NCI-H748 (cell line): ENCODE measurements at regions not wholly inside any gene's neighbourhood (a gene's known extent, or its start where the extent isn't known, plus 50 kb on each side); places are given as distances from the start of the nearest gene placed in this dataset.
"Not testable (repeated sequence)": the region's sequence is repeated elsewhere in the genome, so short reads cannot be mapped to it uniquely, and the experiment has no call there.

Source experiments
- DNase-seq: peaks from one replicate; lab custom pipeline; 2025; ENCODE audit not compliant: unreplicated experiment; lab: John Stamatoyannopoulos, UW

- no peak for DNase-seq
Observed at GRCh38 chr1:29779146-29779545, 542.8 kb downstream of the PTPRU start.

- no peak for DNase-seq
Observed at GRCh38 chr1:29777522-29777921, 541.2 kb downstream of the PTPRU start.

- DNase-seq: no peak
Observed at GRCh38 chr1:29774355-29774754, 538.0 kb downstream of the PTPRU start.

DNA sequence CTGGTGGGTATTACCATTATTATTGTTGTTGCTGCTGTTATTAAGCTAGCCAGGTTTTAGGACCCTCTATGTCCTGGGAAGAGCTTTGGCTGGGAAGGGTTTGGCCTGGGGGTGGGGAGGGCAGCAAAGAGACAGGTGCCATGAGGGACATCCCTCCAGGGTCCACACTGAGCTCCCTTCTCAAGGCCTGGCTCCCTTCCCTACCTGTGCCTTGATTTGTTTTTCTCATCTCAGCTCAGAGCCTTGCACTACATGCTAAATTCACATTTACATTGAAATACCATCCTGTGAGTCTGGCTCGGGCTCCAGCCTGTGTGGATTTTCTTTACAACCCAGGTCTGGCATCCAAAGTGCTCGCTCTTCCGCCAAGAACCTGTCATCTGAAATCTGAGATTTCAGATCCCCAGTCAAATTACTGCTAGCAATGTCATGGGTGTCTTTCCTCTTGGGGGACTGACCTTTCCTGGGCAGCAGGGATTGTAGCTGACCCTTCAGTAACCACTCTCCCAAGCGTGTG is 536.3 kb downstream of the PTPRU start:
- DNase-seq: no peak

- no peak for DNase-seq
Observed at GRCh38 chr1:29767769-29768425, 531.6 kb downstream of the PTPRU start.

DNA sequence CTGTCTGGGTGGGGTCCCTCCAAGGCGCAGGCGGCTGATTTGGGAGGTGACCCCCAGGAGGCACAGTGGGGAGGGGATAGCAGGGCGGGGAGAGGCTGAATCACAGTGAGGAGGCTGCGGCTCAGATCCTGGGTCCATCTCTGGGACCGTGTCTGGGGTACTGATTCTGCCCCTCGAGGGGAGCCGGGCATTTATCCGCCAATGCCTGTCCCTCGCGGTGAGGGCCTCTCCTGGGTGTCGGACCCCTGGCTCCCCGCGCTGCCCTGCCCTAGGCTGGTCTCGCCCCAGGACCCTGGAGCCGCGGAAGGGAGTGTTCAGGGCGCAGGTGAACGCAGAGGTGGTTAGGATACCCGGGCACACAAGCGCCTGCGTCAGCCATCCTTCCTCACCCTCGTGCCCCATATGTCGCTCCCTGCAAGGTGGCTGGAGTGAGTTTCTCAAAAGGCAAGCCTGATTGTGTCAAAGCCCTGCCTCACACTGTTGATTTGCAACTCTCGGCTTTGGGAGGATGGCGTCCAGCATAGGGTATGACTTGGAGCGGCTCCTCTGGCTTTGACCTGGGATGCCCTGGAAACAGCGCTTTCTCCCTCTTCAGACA is 530.9 kb downstream of the PTPRU start:
- DNase-seq: no peak

DNA sequence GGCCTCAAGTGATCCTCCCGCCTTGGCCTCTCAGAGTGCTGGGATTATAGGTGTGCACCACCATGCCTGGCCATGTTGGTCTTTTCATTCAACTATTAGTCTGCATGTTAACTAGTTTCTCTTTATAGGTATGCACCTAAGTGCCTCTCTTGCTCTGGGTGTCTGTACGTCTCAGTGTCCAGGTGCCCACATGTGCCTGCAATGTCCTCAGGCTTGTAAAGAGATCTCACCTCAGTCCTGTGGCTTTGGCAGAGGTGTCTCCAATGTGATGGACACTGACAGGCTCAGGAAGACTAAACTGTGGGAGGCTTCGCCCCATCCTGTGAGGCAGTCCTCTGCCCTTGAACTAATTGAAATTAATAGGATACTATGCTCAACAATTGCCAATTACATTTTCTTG is 526.3 kb downstream of the PTPRU start:
- no peak for DNase-seq

DNA sequence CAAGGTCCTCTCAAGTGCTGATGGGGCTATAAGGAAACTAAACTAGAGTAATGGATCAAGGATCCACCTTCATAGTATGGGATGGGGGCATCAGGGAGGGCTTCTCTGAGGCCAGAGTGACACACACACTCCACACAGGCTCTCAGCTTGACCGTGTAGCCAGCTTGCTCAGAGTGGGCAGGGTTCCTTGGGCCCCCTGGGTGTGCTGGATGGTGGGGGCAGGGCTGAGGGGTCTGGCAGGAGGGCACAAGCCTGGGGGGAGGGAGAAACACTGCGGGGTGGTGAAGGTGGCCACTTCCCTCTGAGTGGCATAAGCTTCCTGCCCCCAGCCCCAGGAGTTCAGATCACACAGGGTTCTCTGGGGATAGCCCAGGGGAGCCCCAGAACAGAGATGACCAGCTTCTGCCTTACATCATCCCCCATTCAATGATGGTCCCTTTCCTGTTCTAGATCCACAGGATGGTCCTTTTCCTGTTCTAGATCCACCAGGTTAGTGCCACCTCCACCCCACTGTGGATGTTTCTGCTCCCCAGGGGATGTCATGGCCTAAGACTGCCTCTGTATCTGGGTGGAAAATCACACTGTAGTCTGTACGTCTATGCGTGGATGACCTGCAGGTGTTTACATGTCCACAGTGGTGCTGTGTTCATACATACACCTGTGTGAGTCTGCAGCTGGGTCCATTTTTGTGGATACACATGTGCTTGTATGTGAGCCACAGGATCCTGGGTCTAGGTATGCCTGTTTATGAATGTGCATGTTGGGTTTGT is 525.0 kb downstream of the PTPRU start:
- DNase-seq: no peak

GRCh38 chr1:29760067-29760564 is 523.8 kb downstream of the PTPRU start:
- DNase-seq: no peak

GRCh38 chr1:29758781-29759499 is 522.6 kb downstream of the PTPRU start:
- no peak for DNase-seq

DNA sequence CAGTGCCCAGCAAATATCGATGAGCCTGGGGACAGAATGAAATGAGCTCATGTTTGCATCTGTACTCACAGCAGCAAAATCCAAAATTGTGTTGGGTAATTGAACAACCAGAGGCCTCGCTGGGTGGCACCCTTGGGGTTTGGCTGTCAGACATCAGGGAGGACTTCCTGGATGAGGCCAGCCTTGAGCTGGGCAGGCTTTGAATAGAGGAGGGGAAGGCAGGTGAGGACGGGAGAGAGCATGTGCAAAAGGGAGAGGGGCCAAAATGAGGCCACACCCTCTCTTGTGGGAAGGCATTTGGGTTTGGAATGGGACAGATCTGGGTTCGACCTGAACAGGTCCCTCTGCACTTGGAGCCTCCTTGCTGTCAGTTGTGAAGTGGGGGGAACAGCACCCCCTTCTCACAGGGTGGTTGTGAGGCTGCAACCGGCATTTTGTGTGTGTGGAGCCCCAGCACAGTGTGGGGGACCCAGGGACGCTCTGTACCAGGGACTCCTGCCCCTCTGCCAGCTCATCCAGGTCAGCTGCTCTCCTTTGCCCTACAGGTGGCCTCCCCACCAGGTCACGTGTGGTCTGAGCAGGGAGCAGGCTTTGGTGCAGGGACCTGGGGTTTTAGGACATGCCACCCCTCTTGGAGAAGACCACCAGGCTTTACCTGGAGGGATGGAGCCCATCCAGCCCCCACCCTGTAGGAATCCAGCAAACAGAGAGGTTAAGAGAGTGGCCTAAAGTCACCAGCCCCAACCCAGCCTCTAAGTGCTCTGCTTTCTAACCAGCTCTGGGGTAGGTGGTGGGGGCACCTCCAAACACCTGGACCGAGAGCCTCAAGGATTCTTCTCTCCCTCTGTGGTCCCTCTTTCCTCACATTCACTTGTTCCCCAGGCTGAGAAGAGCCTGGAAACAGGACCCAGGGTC is 521.8 kb downstream of the PTPRU start:
- DNase-seq: no peak

- DNase-seq: no peak
Observed at GRCh38 chr1:29756901-29757725, 520.8 kb downstream of the PTPRU start.

DNA sequence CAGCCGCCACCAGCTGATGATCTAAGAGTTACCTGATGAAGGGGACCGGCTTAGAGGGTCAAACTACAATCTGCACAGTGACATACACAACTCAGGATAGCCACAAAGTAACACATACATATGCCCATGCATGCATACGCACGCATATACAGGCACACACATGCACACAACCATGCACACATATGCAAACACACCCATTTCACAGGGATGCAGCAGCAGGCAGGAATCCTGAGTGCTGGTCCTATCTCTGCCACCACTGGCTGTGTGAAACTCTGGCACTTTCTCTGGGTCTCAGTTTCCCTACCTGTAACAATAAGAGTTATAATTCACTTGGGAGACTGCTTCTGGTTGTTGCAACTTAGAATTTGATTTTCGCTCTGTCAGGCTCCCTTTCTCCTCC is 520.2 kb downstream of the PTPRU start:
- DNase-seq: no peak

DNA sequence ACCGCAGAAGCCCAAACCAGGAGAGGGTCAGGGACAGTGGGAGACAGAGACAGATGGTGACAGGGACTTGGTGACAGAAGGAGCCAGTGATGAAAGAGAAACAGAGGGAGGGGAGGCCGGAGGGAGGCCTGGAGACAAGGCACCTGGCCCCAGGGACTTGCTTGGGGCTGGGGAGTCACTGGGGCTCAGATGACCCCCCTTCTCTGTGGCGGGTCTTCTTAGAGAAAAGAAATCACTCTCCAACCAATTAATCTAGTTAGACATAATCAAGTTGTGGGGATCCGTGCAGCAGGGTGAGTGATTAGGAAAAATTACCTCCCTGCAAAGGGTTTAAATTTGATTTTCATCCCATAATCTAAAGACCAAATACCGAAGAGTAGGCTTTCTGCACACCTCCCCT is 519.8 kb downstream of the PTPRU start:
- DNase-seq: no peak

DNA sequence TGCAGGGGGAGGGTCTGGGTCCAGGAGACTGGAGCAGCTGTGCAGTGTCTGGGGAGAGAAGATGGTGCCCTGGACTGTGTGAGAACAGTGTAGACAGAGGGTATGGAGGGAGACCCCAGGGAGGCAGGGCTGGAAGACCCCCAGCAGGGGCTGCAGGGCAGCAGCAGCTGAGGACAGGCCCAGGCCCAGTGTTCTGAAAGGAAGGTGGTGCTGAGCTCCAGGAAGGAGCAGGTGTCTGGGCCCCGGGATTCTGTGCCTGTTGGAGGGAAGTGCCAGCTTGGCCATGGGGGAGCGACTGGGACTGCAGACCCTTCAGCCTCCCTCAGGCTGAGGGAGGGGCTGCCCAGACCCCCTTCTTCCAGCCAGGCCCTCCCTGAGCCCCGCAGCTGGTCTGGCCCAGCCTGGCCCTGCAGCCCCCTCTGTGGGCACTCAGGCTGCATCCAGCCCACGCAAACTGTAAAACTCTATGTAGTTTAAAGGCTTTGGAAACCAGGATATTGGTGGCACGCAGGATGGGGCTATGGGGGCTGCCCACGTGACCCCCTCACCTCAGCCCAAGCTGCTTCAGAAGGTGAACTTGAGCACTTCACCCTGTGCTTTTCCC is 519.2 kb downstream of the PTPRU start:
- DNase-seq: not testable (repeated sequence)

DNA sequence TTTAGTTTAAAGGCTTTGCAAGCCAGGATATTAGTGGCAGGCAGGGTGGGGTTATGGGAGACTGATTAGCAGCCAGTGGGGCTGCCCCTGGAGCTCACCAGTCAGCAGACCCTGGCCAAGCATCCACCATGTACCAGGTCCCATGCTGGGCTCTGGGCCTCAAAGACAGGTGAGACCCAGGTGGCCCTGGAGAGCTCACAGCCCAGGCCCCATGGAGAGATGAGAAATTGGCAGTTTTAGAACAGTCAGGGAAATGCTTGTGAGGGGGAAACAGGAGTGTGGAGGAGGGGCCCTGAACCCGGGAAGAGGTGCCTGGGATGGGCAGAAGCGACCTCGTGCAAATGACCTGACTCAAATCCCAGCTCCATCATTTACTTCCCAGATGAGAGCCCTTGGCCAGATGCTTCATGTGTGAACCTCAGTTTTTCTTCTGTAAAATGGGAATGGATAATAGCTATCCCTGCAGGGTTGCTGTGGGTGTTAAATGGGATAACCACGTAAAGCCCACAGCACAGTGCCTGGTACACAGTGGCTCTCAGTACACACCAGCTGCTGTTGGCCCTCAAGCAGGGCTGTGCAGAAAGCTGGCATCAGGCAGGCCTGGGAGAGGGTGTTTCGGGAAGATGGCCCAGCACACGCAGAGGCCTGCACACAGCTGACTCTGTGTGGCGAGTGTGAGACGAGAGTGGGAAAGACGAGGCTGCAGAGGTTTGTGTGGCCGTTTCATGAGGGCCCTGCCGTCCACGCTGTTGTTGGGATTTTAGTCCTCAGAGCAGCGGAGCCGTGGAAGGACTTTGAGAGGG is 518.5 kb downstream of the PTPRU start:
- DNase-seq: no peak

GRCh38 chr1:29753771-29754572 is 517.6 kb downstream of the PTPRU start:
- no peak for DNase-seq
